ENCODE measurements at regions not wholly inside any gene's neighbourhood (a gene's known extent, or its start where the extent isn't known, plus 50 kb on each side); places are given as distances from the start of the nearest gene placed in this dataset.
"Not testable (repeated sequence)": the region's sequence is repeated elsewhere in the genome, so short reads cannot be mapped to it uniquely, and the experiment has no call there.

GRCh38 chr3:144524531-144524930 is 552.9 kb downstream of the DIPK2A start:
- no peak for DNase-seq (ENCODE audit: low spot score)

DNA sequence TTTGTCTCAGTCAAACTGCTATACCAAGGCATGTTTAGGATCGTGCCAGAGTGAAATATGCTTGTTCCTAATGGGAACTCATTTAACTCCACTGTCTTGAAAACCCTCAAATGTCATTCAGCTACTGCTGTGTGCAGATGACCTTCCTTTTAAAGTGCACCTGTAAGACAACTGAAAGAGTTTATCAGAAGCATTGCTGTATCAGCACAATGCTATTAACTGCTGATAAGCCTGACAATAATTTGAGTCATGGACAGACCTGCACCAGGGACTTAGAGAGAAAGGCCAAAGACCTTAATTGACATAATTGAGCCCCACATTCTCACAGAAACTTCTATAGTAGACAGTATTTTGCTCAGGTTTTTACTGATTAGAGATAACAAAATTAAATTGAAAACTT is 557.9 kb downstream of the DIPK2A start:
- no peak for DNase-seq (ENCODE audit: low spot score)

GRCh38 chr3:144544871-144545270 is 573.2 kb downstream of the DIPK2A start:
- no peak for DNase-seq (ENCODE audit: low spot score)

DNA sequence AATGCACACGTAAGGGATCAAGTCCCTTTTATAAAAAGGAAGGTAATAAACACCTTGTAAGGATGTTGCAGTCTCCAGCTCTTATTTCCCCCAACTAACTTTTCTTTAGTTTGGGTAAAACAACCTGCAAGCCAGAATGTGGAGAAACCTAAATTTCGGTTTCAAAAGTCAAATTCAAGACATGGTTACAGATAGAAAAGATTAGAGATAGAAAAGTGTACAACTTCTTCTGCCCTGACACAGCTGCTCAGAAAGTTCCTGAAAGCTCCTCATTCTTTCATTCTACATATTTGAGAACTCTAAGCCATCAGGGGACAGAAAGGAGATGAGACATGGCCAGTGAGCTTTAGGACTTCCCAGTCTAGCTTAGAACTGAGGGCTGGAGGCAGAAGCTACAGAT is 574.9 kb downstream of the DIPK2A start:
- DNase-seq (ENCODE audit: low spot score): no peak

GRCh38 chr3:144548346-144548745 is 576.7 kb downstream of the DIPK2A start:
- DNase-seq (ENCODE audit: low spot score): no peak

DNA sequence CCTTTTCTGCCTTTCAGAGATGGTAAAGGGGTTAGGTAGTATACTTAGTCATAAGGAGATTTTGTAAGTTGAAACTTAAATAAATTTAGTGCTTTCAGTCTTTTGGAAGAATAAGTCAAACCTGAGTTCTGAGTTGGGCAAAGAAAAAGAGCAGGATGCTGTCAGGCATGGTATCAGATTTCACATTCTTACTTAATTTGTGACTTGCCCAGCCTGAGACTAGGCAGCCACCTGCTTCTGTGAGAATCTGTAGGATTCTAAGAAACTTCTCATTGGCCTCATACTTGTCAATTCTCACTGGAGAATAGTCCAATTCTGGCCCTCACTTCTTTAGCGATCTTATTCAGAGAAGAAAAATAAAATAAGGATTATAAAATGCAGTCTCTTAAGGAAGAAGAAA is 577.5 kb downstream of the DIPK2A start:
- no peak for DNase-seq (ENCODE audit: low spot score)

DNA sequence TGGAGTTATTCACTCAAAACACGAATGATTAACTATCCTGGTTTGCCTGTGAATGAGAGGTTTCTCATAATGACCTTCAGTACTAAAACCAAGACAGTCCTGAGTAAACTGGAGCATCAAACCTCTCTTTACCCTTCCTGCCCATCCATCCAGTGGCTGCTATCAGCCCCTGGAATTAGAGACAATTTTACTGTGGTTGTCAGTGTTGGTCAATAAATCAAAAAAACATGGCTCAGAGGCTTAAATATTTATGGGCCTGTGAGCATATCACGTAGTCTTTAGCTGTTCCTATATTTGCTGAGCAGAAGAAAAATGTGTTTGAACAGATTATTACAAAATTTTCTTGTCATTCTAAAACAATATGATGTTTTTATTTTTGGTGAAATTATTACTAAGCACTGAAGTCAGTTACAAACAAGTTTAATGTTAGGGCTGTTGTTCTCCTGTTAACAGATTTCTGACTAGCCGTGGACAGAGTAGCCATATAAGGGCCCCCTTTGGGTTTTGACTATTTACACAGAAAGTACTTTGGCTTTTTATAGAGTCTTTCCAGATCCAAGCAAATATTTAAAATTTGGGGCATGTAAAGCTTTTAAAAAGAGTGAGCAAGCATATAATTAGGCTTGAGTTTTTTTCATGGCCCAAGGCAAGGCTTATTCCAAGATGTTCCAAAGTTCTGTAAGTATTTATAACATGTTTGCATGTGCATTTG is 580.9 kb downstream of the DIPK2A start:
- DNase-seq (ENCODE audit: low spot score): no peak

DNA sequence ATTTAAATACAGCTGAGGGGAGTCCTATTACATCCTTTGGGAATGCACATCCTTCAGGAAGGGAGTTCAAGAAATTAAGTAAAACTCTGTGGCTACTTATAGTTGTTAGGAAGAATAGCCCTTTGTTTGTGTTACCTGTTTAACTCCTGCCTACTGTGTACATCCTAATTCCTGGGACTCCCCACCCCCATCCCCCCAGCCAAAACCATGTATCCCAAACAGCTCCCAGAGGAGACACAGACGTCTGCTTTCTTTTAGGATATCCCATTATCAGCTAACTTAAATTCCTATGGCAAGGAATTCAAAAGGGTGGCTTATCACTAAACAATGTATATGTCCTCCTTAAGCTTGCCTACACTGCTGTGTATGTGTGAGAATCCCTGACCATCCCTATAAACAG is 581.7 kb downstream of the DIPK2A start:
- no peak for DNase-seq (ENCODE audit: low spot score)

DNA sequence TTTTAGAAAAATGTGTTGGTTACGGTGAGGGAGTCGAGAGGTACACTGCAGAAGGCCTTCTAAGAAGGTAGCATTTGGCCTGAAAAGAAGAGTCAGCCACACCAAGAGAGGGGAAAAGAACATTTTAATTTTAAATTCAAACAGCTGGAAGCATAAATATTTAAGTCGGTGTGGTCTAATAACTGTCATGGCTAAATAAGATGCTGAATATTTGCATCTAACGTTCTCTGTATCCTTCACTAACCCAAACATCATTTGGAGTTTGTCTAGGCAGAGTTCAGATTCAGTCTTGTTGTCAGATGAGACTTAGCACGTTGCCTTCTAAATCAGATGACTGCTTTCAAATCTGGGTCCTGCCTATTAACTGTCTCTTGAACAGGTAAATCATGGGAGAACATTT is 583.3 kb downstream of the DIPK2A start:
- no peak for DNase-seq (ENCODE audit: low spot score)

DNA sequence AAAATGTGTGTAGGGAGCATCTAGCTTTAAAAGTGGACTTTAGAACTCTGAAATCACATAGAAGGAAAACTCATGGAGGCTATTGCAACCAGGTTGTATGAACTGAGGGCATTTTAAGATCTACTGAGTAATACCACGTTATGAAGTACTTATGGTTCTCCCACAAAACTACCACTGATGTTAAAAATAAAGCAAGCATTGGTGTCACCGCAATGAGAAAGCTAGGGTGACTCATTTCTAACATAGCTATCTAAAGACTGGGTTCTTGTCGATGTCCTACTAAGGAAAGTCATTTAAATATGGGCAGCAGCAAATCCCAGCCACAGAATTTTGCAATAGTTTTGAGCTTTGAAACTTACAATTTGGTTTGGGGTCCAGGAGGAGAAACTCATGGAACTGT is 584.8 kb downstream of the DIPK2A start:
- DNase-seq (ENCODE audit: low spot score): no peak

GRCh38 chr3:144557515-144557914 is 585.9 kb downstream of the DIPK2A start:
- DNase-seq (ENCODE audit: low spot score): no peak

DNA sequence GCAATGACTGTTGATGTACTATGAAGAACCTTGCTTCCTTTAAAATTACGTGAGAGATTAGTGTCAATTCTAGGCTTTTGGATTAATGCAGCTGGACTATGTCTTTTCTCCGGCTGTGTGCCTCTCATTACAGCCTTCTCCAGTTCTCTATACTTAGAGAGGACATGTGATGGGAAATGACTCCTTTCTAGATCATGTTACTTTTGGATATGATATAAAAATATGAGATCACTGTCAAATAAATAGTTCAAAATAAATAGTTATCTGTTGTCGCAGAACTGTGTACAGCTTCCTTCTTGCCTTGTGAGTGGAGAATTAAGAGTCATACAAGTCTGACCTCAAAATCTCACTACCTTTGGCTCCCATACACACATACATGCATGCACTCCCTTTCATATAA is 592.4 kb downstream of the DIPK2A start:
- no peak for DNase-seq (ENCODE audit: low spot score)

DNA sequence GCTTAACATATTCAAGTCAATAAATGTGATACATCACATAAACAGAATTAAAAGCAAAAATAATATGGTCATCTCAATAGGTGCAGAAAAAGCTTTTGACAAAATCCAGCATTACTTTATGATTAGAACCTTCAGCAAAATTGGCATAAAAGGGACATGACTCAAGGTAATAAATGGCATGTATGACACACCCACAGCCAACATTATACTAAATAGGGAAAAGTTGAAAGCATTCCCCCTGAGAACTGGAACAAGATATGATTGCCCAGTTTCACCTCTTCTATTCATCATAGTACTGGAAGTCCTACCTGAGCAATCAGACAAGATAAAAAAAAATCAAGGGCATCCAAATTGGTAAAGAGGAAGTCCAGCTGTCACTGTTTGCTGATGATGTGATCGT is 594.7 kb downstream of the DIPK2A start:
- no peak for DNase-seq (ENCODE audit: low spot score)

- DNase-seq (ENCODE audit: low spot score): no peak
Observed at GRCh38 chr3:144569651-144570050, 598.0 kb downstream of the DIPK2A start.

DNA sequence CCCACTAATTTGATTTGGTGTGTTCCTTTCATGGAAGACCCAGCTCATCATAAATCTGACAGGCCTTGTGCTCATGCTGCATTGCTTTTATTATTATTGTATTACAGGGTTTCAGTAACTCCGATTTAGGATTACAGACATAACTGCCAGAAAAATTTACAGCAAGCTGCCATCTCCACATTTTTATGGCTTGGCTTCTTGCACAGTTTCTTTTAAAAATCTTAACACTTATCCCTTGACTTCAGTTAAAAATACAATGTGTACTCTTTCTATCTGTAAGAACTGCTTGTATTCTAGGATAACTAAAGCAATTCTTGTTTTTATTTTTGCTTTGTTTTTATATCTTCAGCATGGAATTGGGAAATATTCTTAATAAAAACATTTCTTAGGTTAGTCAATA is 612.2 kb downstream of the DIPK2A start:
- no peak for DNase-seq (ENCODE audit: low spot score)

DNA sequence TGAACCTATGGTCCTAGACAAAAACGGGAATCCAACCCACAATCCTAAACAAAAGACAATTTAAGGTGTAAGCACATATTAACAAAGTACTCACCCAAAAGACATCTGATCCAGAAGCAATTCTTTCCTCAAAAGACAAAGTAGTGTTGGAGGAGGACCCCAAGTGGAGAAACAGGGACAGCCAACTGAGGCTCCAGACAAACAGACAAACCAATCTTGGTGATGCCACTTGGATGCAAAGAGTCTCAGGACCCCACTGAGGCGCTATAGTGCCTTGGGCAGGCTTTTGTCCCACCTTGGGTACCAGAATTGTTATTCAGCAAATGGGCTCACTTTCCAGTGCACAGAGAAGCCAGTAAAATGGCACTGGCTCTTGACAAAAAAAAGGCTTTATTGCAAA is 613.8 kb downstream of the DIPK2A start:
- no peak for DNase-seq (ENCODE audit: low spot score)

DNA sequence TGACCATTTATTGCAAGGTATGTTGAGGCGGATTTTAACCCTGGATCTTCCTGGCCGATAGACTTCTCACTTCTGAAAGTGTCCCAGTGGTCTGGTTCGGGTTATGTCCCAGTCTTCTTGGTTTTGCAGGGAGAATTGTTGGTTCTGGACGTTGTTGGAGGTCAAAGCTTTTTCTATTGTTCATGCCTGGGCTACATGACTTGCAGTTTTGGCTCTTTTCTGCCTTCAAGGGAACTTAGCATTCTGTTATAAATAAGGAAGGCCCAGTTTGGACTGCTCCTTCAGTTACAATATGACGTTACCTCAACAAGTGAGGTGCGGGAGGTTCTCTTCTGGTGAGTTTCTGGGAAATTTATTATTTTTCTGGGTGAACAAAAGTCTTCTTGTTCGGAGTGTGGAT is 614.3 kb downstream of the DIPK2A start:
- DNase-seq (ENCODE audit: low spot score): no peak

DNA sequence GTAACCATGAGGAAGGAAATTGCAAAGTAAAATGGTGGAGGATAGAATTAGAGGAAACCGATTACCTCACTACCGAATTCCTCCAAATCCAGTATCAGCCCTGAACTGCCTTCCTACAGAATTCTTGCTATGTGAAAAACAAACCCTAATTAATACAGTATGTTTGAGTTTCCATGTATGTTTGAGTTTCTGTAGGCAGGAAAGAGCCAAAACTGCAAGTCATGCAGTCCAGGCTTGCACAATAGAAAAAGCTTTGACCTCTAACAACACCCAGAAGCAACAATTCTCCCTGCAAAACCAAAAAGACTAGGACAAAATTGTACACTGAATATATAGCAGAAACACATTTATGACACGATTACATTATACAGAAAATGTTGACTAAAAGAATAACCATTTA is 614.8 kb downstream of the DIPK2A start:
- no peak for DNase-seq (ENCODE audit: low spot score)

DNA sequence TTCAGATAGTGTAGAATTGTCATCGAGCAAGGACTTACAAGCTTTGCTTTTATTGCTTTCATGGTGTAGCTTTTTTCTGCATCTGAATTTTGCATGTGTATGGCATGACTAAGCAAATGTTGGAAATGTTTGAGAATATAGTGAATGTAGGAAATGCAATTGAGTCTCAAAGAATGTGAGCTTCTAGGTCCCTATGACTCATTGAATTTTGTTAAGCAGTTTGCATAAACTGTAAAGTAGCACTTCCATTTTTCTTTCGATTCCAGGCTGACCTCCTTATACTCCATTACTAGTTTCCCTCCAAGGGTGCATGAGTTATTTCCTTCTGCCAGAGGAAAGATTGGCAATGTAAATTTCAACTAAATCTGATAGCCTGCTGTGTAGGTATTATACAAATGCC is 619.2 kb downstream of the DIPK2A start:
- no peak for DNase-seq (ENCODE audit: low spot score)

GRCh38 chr3:144593881-144594280 is 622.3 kb downstream of the DIPK2A start:
- DNase-seq (ENCODE audit: low spot score): no peak

DNA sequence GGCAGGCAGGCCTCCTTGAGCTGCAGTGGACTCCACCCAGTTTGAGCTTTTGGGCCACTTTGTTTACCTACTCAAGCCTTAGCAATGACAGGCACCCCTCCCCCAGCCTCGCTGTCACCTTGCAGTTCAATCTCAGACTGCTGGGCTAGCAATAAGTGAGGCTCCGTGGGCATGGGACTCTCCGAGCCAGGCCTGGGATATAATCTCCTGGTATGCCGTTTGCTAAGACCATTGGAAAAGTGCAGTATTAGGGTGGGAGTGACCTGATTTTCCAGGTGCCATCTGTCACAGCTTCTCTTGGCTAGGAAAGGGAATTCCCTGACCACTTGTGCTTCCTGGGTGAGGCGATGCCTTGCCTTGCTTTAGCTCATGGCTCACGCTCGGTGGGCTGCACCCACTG is 648.6 kb downstream of the DIPK2A start:
- DNase-seq (ENCODE audit: low spot score): not testable (repeated sequence)

DNA sequence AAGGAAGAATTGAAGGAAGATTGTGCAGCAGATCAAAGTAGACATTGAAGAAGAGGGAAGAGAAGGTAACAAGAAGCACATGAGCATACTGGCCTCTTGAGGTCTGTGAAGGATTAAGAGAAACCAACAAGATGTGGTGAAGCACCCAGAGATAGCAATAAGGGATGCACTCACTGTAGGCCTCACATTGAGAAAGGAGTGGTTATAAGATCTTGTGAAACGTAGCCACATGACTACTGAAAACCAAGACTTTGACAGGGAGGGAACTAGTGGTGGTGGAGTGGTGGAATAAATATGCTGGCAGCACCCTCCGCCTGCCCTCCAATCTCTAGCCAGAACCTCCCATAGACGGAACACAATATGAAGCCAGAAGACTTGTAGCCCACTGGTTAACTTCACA is 651.2 kb downstream of the DIPK2A start:
- no peak for DNase-seq (ENCODE audit: low spot score)

- no peak for DNase-seq (ENCODE audit: low spot score)
Observed at GRCh38 chr3:144624656-144625055, 653.0 kb downstream of the DIPK2A start.

GRCh38 chr3:144626835-144627234 is 655.2 kb downstream of the DIPK2A start:
- DNase-seq (ENCODE audit: low spot score): peak; percentile 4

DNA sequence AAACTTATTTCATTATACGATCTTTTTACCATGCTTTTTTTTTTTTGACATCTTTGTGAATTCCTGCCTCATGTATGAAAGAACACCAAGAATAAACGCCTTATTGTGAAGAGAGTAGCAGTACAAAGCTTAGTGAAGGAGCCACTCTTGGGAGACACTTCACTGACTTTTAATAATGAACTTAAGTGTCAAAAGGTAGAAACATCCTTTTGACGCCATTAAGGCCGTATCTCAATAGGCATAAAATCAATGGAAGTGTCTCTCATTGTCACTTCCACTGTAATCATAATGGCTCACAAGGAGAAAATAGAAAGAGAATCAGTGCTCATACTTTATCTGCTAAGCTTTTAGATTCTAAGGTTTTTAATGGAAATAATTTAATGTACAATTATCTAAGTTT is 657.8 kb downstream of the DIPK2A start:
- no peak for DNase-seq (ENCODE audit: low spot score)

Data from Ammon's horn (tissue), 1 donor.